ENCODE measurements at regions not wholly inside any gene's neighbourhood (a gene's known extent, or its start where the extent isn't known, plus 50 kb on each side); places are given as distances from the start of the nearest gene placed in this dataset.

- intact Hi-C loops (cut with micrococcal nuclease), result no loop called here
- no peaks in the 10 kb centered on the region for H3K36me3 Mint-ChIP-seq (ENCODE audit: insufficient read depth, unreplicated experiment)
Observed at GRCh38 chr2:65997961-65998360, 437.0 kb upstream of the MEIS1 start.

GRCh38 chr2:65992198-65992554 is 442.7 kb upstream of the MEIS1 start:
- POLR2A ChIA-PET, result no interaction called here
- Mint-ChIP-seq H3K4me3 (ENCODE audit: unreplicated experiment) (no peak overlapping the region), H3K4me1 (ENCODE audit: insufficient read depth, unreplicated experiment) (no peaks in the 10 kb centered on the region), H3K27ac (ENCODE audit: low read depth, unreplicated experiment) (no peak overlapping the region), H3K27me3 (ENCODE audit: insufficient read depth, unreplicated experiment) (no peaks in the 10 kb centered on the region), H3K9me3 (ENCODE audit: unreplicated experiment) (peaks cover 9% of the 10 kb centered on the region), H3K36me3 (ENCODE audit: insufficient read depth, unreplicated experiment) (no peaks in the 10 kb centered on the region)
- intact Hi-C loops (cut with micrococcal nuclease), result no loop called here
- no peak for TF ChIP-seq CTCF (IDR thresholded peaks at IDR 0.05; ENCODE audit: unreplicated experiment)
- no TSS peak for BruUV-seq (replicated peaks)
- DNase-seq (ENCODE audit: unreplicated experiment), result no peak
- CTCF ChIA-PET, result no interaction called here

More at GRCh38 chr2:65997961-65998360, 437.0 kb upstream of the MEIS1 start:
- H3K27ac Mint-ChIP-seq (ENCODE audit: low read depth, unreplicated experiment), result no peak overlapping the region
- H3K27me3 Mint-ChIP-seq (ENCODE audit: insufficient read depth, unreplicated experiment), result no peaks in the 10 kb centered on the region
- H3K4me3 Mint-ChIP-seq (ENCODE audit: unreplicated experiment), result no peak overlapping the region
- no peaks in the 10 kb centered on the region for H3K9me3 Mint-ChIP-seq (ENCODE audit: unreplicated experiment)
- ChIA-PET POLR2A (interaction anchor here (0.6 to 0.9 kb wide), 4 partner anchors 8 to 782 kb away, joined by 3 to 4 read pairs (median 3); no protein-coding TSS in a partner anchor), CTCF (interaction anchor here (0.5 to 0.6 kb wide), 4 partner anchors 21 to 570 kb away, joined by 3 to 6 read pairs (median 4); no protein-coding TSS in a partner anchor)
- BruUV-seq (replicated peaks), result no TSS peak
- no peak for DNase-seq (ENCODE audit: unreplicated experiment)
- TF ChIP-seq CTCF (IDR thresholded peaks at IDR 0.05; ENCODE audit: unreplicated experiment), result no peak
- peaks cover 5% of the 10 kb centered on the region for H3K4me1 Mint-ChIP-seq (ENCODE audit: insufficient read depth, unreplicated experiment)

- CTCF ChIA-PET, result no interaction called here
- Mint-ChIP-seq H3K27ac (ENCODE audit: low read depth, unreplicated experiment) (no peak overlapping the region), H3K4me1 (ENCODE audit: insufficient read depth, unreplicated experiment) (peaks cover under 1% of the 10 kb centered on the region), H3K4me3 (ENCODE audit: unreplicated experiment) (no peak overlapping the region), H3K27me3 (ENCODE audit: insufficient read depth, unreplicated experiment) (no peaks in the 10 kb centered on the region), H3K9me3 (ENCODE audit: unreplicated experiment) (peaks cover 9% of the 10 kb centered on the region), H3K36me3 (ENCODE audit: insufficient read depth, unreplicated experiment) (no peaks in the 10 kb centered on the region)
- BruUV-seq (replicated peaks), result no TSS peak
- no peak for TF ChIP-seq CTCF (IDR thresholded peaks at IDR 0.05; ENCODE audit: unreplicated experiment)
- intact Hi-C loops (cut with micrococcal nuclease), result no loop called here
- DNase-seq (ENCODE audit: unreplicated experiment), result no peak
- POLR2A ChIA-PET, result no interaction called here
Observed at GRCh38 chr2:65991381-65992197, 443.3 kb upstream of the MEIS1 start.

- peak overlapping the region; percentile 87 for H3K27ac Mint-ChIP-seq (ENCODE audit: low read depth, unreplicated experiment)
- H3K9me3 Mint-ChIP-seq (ENCODE audit: unreplicated experiment), result peaks cover 9% of the 10 kb centered on the region
- ChIA-PET CTCF (no interaction called here), POLR2A (interaction anchor here (0.6 to 1.6 kb wide), 3 partner anchors 14 to 930 kb away, joined by 3 to 4 read pairs (median 4); no protein-coding TSS in a partner anchor)
- no peak for TF ChIP-seq CTCF (IDR thresholded peaks at IDR 0.05; ENCODE audit: unreplicated experiment)
- H3K27me3 Mint-ChIP-seq (ENCODE audit: insufficient read depth, unreplicated experiment), result no peaks in the 10 kb centered on the region
- H3K36me3 Mint-ChIP-seq (ENCODE audit: insufficient read depth, unreplicated experiment), result no peaks in the 10 kb centered on the region
- intact Hi-C loops (cut with micrococcal nuclease), result no loop called here
- H3K4me3 Mint-ChIP-seq (ENCODE audit: unreplicated experiment), result no peak overlapping the region
- DNase-seq (ENCODE audit: unreplicated experiment), result peak; percentile 35
- no TSS peak for BruUV-seq (replicated peaks)
- H3K4me1 Mint-ChIP-seq (ENCODE audit: insufficient read depth, unreplicated experiment), result peaks cover 14% of the 10 kb centered on the region
Observed at GRCh38 chr2:65985986-65986385, 448.9 kb upstream of the MEIS1 start.

Measured in MCF 10A (cell line).